GM21526 (cell line): ENCODE measurements at regions not wholly inside any gene's neighbourhood (a gene's known extent, or its start where the extent isn't known, plus 50 kb on each side); places are given as distances from the start of the nearest gene placed in this dataset.
A peak's percentile ranks its signal among the peaks of the same experiment; 100 is the strongest.
"Not testable (repeated sequence)": the region's sequence is repeated elsewhere in the genome, so short reads cannot be mapped to it uniquely, and the experiment has no call there.

ENCODE experiments used
- ATAC-seq: cut with Tn5 transposase; IDR thresholded peaks from one replicate; pipeline ENCODE4 v1.9.1; 2021; ENCODE audit warnings: moderate library complexity; ENCODE audit not compliant: unreplicated experiment, low FRiP score

- ATAC-seq, result no peak
Observed at GRCh38 chr14:25461780-25462179, 411.8 kb upstream of the STXBP6 start.

GRCh38 chr14:25444381-25444780 is 394.4 kb upstream of the STXBP6 start:
- no peak for ATAC-seq

DNA sequence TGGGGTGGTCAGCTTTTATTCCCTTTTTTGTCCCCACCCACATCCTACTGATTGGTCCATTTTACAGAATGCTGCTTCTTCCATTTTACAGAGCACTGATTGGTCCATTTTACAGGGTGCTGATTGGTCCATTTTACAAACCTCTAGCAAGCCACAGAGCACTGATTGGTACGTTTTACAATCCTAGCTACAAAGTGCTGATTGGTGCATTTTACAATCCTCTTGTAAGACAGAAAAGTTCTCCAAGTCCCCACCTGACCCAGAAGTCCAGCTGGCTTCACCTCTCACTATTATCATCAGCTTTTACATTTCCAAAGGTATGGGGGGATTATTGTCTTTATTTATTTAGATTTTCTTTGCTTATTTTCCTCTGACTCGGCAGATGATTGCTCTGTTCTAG is 390.4 kb upstream of the STXBP6 start:
- not testable (repeated sequence) for ATAC-seq

GRCh38 chr14:25436906-25437305 is 387.0 kb upstream of the STXBP6 start:
- ATAC-seq, result no peak

DNA sequence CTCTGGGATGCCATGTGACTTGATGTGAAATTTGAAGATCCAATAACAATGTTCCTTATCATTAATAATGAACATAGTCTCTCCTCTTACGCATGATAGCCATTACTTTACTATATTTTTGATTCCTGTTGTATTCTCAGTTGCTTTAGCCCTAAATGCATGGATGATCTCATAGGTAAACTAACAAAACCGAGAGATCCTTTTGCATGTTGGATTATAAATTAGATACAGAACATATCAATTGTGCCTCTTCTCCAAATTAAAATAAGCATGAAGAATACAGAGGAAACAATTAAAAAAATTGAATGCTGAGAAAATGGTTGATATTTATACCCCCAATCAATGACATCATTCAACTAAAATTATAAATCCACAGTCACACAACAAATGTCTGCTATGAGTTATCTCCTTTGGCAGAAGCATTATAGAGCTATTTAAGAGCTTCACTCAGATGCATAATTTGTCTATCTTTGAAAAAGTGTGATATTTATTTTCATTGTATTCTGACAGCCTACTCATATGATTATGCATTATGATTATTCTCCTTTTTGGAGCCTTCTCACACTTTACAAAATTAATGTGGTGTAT is 386.4 kb upstream of the STXBP6 start:
- ATAC-seq, result no peak

DNA sequence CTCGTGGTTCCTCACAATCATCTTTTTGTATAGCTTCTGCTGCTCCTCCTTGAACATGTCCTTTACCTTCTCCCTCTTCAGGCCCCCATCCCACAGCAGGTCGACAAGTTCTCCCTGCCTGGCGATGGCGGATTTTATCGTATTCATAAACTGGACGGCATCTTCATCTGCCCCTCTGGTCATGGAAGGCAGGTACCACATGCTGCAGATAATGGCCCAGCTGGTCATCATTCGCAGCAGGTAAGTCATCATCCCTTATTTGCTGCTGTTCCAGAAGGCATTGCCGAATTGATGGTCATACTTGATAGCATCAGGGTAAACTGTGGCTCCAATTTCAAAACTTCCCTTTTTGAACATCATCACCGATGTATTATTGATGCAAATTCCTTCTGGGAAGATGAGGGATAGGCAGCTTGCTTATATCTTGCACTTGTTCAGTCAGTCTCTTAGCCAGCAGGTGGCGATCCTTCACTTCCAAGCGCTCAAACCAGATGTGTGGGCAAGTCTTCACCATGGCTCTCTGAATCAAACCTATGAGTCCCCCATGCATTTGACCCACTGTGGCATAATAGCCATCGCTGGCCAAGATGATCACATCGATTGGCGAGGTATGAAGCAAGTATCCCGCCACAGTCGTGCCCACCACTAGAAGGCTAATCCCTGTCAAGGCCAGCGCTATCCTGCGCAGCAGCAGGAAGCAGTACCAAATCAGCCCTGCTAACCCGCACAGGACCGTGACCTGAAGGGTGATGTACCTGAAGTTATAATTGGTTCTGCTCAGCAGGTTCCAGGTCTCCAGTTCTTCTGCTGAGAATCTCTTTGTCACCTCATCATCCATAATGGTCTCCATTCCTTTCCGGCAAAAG is 381.5 kb upstream of the STXBP6 start:
- no peak for ATAC-seq

GRCh38 chr14:25430808-25431207 is 380.9 kb upstream of the STXBP6 start:
- ATAC-seq, result no peak

- ATAC-seq, result no peak
Observed at GRCh38 chr14:25412998-25413397, 363.1 kb upstream of the STXBP6 start.

- ATAC-seq, result no peak
Observed at GRCh38 chr14:25411781-25412757, 362.1 kb upstream of the STXBP6 start.

DNA sequence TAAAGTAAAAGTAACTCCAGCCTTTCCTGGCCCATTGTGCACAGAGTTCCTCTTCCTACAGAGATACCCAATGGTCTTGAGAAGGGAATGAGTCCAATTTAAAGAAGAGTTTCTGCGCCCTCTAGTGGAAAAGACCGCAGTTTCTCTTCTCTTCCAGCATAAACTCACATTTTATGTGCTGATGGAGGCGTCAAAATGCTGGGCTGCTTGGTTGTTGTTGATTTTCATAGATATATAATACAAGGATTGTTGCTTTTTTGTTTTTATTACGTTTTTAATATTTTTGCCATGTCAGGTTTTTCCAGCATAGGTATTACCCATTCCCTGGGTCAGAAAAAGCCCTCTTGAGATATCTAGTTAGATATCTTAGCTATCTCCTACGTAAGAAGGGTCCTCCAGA is 356.9 kb upstream of the STXBP6 start:
- no peak for ATAC-seq

DNA sequence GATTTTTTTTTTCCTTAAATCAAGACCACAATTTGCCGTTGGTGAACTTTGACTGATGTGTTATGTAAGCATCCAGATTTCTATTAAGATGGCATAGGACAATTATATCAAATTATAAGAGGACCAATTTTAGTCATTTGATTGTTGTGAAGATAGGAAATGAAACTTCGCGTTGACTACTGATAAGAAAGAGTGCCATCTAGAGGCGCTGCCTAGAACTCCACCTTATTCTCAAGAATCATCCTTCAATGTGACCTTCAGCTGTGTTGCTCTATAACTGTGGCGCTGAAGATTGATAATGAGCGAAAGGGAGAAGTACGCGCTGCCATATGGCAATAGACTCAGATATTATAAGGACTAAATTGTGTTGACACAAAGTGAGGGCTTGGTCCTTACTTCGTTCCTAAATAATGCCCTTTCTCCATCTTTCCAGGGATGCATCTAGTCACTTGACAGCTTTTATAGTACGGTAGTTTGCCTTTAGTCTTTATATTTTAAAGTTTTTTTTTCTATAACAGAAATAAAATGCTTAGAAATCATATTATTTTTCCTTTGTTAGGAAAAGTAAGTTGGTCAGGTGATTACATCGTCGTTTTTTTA is 350.8 kb upstream of the STXBP6 start:
- ATAC-seq, result peak; percentile 71

- ATAC-seq, result no peak
Observed at GRCh38 chr14:25396128-25396527, 346.2 kb upstream of the STXBP6 start.

GRCh38 chr14:25394791-25395391 is 344.9 kb upstream of the STXBP6 start:
- ATAC-seq, result no peak

GRCh38 chr14:25394356-25394755 is 344.4 kb upstream of the STXBP6 start:
- no peak for ATAC-seq

DNA sequence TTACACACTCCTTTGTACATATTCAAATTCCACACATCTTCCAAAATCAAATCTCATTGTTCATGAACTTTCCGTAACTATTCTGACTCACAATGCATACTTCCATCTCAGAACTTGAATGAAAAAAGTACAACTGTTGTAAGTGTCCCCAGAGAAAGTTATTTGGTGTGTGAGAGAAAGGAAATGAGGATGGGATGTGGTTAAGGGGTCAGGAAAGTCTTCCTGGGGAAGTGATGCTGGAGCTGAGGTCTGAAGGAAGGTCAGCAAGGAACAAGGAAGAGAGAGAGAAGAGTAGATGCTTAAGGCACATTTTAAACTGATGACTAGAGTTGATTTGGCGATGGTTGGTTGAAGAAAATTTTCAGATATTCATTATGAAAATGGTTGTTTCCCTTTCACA is 340.0 kb upstream of the STXBP6 start:
- no peak for ATAC-seq

- ATAC-seq, result no peak
Observed at GRCh38 chr14:25381498-25381897, 331.6 kb upstream of the STXBP6 start.

GRCh38 chr14:25375639-25376038 is 325.7 kb upstream of the STXBP6 start:
- ATAC-seq, result no peak

DNA sequence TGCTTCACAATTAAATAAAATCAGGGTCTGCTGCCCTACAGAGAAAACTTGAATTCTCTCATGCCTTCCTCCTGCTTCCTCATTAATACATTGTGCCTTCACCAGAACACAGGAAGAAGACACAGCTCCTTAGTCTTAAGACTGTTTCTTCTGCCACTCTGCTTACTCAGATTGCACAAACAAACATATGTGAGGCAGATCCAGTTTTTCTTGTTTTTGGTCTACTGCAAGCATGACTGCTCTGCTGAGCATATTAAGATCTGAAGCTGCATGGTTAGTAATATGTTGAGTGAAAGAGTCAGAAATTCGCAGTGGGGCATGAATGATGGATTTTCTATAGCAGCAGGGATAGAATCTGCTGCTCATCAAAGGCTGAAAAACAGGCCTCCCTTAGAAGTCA is 321.1 kb upstream of the STXBP6 start:
- no peak for ATAC-seq

DNA sequence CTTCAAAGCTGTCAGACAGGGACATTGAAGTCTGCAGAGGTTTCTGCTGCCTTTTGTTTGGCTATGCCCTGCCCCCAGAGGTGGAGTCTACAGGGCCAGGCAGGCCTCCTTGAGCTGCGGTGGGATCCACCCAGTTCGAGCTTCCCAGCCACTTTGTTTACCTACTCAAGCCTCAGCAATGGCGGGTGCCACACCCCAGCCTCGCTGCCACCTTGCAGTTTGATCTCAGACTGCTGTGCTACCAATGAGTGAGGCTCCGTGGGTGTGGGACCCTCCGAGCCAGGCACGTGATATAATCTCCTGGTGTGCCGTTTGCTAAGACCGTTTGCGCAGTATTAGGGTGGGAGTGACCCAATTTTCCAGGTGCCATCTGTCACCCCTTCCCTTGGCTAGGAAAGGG is 320.1 kb upstream of the STXBP6 start:
- ATAC-seq, result not testable (repeated sequence)

- no peak for ATAC-seq
Observed at GRCh38 chr14:25358330-25358729, 308.4 kb upstream of the STXBP6 start.
